GM19043 (cell line): ENCODE measurements at regions not wholly inside any gene's neighbourhood (a gene's known extent, or its start where the extent isn't known, plus 50 kb on each side); places are given as distances from the start of the nearest gene placed in this dataset.

Source experiments
- ATAC-seq: cut with Tn5 transposase; IDR thresholded peaks from one replicate; pipeline ENCODE4 v1.9.1; 2021; ENCODE audit warnings: low read depth; ENCODE audit not compliant: unreplicated experiment

DNA sequence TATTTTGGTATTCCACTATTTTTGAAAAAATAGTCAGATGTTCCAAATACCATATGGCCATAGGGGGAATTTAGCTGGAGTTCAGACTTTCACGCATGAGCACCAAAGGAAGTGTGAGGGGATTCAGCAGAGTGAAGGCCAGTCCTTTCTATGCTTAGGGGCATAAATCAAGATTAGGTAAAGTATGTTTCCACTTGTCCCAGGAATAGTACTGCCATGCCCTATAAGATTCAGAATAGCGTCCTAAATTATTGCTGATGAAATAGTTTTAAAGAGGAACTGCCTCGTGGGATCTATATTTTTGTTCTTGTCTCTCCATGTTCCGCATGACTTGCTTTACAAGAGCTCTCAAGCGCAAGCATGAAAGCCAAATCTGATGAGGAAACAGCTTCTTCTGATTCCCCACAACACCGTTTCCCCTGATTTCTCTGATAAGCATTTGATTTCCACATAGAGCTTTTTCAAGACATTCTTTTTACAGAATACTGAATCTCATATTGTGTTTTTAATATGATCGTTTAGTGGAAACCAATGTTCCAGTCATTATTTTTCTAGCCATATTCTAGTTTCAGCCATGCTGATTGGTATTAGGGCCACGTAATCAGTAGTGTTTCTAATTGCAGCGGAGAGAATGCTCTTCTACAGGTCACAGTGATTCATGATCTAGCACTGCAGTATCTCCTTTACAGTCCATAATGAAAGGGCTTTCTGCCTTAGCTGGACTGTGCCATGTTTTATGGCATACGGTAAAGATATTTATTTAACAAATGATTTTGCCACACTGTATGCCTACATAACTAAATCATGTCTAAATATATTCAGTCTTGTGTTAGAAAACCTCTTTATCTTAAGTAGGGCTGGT lies 492.3 kb downstream of the CENPC start:
- ATAC-seq: no peak

DNA sequence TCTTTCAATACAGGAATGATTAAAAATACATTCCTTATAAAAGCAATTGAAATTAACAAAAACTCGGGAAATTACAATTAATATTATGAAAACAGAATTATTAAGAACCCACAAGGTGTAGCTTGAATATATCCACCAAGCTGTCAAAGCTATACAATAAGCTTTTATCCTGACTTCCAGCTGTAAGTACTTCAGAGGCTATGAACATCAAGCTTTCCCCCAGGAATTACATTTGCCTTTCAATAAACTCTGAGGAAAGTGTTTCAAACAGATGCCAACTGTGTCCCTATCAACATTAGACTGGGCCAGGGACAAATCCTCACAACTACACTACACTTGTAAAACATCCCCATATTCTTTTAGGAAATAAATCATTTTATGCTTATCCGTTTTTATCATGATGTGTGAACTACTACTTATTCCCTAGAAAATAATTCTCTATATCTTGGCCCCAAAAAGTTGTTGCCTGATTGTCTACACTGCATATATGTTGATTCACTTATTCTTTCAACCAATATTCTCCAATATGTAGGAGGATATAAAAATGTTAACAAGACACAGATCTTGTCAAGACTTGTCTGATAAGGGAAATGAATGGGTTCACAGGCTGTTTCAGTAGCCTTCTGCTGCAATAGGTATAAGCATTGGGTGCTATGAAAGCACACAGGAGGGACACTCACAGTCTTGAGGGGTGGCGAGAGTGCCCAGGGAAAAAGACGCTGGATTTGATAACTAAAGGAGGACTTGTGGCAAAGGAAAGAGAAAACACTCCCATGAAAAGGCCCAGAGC lies 494.1 kb downstream of the CENPC start:
- no peak for ATAC-seq

DNA sequence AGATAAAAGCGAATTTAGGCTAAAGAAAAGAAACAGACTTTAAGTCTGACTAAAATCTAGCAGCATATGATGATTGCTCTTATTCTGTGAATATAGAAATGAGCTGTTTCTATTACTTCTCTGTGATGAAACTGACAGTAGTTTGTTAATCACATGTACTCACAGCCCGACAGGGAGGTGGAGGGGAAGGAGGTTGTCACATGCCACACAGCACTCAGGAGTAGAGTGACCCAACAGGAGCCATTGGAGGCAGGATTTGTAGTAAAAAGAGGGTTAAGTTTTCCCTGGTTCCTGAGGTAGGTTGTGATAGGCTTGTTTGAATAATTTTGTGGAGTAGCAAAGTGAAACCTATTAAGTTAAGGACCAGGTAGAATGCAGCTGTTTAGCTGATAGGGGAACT lies 495.9 kb downstream of the CENPC start:
- no peak for ATAC-seq

DNA sequence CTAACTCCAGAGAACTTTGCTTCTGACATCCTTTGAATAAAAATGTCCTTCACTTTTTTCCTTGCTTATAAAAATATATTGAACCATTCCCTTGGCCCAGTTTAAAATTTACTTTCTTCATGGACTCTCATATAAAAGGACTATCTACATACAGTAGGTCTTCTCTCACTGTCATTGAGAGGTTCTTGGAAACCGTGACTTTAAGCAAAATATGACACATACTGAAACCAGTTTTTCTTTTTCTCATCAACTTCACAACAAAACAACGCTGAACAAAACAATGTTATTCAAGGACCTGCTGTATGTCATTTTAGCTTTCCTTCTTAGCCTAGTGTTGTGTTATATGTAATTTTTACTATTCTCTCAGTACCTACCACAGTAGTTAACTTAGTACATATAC lies 496.8 kb downstream of the CENPC start:
- no peak for ATAC-seq

DNA sequence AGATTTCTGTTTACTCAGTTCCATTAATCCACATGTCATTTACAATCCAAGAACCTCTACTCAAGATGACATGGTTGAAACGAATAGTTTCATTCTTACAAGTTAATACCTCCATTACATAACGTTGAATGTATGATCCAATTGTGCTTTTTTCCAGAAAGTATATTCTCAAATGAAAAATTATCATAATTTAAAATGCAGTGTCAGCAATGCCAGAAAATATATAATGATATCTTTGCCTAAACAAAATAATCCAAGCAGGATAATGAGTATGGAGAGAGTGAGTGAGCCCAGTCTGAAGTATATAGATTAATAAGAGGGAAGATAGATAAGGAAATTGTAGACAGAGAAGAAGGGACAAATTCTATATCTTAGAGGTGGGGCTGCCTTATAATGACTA lies 505.0 kb downstream of the CENPC start:
- ATAC-seq: no peak

DNA sequence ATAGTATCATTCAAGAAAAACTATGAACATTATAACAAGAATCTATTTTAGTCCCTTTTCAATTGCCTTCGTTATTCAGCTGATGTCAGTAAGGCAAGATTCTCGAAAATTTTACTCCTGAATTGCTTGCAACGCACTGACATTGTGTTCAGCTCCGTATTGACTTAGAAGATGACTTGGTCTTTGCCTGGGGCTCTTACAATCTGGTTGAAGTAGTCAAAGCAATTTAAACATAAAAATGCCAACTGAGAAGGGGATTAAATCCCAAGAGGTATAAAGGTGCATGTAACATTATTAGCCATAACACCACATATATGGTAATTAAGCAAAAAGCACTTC lies 507.1 kb downstream of the CENPC start:
- ATAC-seq: no peak

DNA sequence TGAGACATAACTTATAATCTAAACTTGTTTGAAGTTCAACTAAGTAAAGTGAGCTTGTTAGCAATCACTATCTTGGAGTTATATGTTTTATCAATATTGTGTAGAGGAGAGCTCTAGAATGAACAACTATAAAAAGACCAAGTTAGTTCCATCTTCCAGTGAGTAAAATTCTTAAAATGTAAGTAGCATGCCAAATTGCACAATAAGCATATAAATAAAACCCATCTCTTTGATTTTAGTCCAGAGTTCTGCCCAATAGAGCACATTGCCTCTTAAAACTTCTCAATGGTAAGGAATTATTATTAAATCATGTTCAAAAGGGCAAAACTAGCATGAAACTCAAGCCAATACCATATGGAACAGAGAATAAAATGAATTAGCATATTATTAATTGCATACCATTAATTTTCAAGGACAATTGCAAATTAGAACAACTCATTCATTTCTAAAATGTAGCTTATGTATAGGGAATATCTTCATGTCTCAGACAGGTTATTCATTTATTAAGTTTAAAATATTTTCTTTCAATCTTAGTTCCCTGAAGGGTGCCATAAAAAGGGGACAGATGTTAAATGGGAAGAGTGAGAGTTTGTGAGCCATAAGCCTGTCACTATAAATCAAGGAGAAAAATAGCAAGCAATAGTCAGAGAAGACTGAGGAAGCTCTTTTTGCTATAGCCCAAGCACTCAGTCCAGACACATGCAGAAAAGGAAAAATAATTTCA lies 507.6 kb downstream of the CENPC start:
- ATAC-seq: no peak

DNA sequence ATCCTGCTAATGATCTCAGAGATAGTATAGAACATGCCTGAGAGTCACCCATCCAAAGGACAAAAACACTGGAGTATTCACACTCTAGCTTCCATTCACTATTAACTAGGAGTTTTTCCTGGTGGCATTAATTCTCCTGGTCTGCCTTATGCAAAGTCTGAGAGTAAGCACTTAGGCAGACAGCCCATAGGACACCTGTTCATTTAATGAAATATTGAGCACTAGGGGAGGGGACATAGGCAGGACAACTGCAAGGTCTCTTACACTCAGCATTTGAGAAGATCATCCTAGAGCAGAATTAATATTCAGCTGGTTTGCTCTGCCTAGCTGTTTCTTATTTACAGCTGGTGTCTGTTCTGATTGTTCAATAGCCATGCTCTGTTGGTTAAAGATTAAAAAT lies 508.5 kb downstream of the CENPC start:
- no peak for ATAC-seq

DNA sequence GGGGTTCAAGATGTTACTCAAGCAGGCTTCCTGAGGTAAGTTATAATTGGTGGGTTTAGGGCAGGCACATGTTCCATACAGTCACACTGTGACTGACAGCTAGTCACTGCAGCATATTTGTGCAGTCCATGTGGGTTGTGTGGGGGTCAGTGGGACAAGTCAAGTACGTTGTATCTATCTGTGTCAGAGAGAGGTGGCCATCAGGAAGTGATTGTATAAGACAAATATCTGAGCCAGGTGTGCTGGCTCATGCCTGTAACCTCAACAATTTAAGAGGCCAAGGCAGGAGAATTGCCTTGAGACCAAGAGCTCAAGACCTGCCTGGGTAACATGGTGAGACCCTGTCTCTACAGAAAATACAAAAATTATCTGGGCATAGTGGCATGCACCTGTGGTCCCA lies 509.3 kb downstream of the CENPC start:
- ATAC-seq: no peak

DNA sequence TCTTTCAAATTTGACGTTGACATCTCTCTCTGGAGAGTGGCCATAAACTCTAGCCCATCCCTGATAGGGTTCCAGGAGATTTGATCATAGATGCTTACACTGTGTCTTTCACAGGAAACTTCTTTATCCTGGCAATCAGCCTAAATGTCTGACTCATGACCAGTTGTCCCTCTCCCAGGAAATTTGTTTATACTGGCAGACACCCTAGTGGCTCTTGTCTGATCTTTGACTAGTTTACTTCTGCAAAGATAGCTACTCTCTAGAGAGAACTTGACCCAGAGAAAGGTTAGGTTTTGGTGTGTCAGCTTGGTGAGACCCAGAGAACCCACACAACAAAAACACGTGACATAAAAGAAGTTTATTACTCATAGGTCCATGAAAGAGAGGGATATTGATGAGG lies 509.8 kb downstream of the CENPC start:
- no peak for ATAC-seq

DNA sequence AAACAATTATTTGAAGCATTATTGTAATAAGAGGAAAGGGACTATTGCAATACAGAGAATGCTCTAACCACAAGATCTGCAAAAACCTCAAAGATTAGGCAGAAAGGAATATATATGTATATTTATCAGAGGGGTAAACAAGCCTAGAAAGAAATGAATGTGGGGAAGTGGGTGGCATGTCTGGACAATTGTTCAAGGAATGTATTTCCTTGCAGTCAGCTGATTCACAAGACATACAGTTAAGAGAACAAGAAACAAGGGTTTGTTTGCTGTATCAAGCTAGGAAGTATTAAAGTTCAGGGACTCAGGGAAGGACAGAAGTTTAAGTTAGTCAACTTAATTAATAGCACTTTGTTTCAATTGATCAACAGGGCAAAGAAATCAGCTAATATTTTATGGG lies 514.7 kb downstream of the CENPC start:
- no peak for ATAC-seq

DNA sequence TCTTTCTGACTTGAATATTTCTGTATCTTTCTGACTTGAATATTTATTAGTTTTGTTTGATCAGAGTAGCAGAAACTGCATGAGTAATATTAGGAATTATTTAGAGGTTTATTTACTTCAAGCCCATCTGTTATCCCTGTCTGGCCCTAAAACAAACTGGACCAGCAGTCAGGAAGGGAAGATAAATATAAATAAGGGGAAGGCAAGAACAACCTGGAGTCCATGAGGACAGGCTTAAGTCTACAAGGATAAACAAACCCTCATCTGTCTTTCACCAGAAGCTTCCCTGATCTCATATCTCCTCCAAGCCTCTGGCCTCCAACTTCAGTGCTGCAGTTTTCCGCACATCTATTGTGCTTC lies 524.9 kb downstream of the CENPC start:
- ATAC-seq: no peak

DNA sequence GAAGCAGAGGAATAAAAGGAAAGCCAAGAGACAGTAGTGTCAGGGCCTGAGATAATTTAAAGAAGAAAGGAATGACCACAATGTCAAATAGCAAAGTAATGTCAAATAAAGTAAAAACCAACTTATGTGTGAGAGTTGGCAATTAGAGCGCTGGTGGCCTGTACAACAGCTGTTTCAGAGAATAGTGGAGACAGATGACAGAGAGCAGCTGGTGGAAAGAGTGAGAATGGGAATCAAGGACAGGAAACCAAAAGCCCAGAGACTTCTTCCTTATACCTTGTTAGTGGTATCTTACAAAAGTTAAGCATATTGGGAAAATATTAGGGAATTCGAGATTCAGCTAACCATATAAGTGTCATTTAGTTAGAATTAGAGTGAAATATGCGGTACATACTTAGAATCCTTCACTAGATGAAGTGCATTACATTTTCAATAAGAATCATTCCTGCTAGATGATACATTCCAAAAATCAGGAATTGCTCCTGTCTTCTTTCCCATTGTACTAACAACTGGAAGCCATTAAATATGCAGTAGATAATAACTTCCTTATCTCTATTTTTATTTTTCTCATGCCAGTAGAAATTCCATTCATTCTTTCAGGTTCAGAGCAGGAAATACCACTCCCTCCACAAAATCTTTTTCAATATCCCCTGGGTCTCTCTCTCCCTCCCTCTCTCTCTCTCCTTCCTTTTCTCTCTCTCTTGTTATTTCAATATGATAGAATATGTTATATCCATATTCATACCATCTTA lies 525.4 kb downstream of the CENPC start:
- ATAC-seq: no peak

DNA sequence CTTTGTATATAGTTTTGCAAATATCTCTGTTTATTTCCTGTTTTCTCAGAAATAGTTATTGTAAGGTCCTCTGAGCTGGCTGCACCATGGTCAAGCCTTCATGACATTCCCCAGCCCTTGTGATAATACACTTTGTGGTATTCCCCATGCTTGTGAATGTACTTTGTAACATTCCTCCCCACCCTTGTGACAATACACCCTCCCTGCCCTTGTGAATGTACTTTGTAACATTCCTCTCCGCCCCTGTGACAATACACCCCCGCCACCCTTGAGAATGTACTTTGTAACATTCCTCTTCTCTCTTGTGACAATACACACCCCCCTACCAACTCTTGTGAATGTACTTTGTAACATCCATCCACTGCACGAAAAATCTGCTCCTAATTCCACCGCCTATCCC lies 530.7 kb downstream of the CENPC start:
- ATAC-seq: no peak

DNA sequence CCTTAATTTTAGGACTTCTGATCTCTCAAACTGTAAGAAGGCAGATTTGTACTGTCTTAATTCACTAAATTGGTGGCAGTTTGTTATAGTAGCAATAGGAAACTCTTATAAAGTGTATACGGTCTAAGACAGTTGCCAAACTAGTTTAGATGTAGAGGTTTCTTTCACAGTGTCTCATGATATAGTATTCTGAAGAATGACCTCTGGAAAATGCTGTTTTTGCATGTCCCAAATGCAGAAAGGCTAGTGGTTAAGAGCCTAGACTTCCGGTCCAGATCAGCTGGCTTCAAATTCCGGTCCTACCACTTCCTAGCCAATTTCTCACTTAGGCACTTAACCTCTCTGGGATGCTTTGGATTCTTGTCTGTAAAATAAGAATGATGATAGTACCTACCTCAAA lies 538.5 kb downstream of the CENPC start:
- no peak for ATAC-seq

DNA sequence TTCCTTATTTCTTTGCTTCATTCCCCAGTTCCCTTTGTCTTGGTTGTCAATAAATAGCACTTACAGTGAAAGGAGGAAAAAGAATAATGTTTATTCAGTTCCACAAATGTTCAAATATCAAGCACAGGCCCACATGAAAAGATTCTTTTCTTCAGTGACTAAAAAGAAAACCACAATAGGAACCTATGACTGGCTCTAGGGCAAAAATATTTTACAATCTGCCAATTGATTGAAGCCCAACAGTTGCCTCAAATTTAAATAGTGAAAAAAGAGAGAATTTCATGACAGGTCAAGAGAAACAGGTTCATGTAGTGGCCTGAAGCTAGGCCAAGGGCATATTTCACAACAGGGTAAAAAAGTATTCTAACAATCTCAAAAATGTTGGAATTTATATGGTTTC lies 553.8 kb downstream of the CENPC start:
- no peak for ATAC-seq

DNA sequence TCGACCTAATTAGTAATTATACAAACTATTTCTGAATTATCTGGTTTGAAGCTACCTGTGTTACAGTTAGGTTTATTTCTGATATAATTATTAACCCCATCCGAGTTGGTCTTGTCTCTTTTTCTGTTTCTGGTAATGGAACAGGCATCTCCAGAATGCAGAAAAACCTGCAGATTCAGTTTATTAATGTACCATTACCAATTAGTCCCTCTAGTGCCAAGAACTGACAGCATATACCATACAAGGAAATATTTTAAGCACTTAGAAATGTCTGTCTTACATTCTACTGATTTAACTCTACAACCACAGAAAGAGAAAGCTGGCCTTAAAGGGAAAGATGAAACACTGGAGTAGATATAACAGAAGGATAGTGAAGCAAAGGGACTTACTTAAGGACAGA lies 570.6 kb downstream of the CENPC start:
- no peak for ATAC-seq

DNA sequence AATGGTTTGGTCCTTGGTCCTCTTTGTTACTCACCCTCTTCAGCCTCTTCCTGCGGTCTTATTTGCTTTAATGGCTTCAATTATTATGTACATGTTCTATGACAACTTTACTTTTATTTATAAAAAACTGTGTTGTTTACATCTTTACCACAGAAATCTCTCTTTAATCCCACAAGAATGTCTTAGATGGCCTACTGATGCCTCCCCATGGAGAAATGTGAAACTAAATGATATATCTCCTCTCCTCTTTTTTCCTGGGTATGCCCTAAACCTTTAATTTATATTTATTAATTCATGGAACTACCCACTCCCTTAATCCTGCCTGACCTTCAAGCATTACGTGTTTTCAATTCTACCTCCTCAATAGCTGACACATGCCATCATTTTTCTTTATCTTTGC lies 573.2 kb downstream of the CENPC start:
- ATAC-seq: no peak

DNA sequence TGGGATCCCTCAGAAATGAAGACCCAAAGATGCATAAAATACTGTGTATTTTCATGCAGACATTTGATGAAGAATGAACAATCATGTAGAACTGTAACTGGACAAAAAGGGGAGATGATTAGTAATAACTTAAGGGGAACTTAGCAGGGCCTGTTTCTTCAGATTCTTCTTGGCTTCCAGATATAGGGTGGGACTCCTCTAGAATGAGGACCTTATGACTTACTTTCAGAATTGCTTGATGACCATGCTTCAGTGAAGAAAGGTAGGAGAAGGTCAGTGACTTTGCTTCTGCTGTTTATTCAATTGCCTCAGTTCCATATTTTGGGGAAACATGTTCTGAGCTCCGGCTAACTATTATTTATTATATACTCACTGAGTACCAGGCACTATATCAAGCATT lies 580.8 kb downstream of the CENPC start:
- ATAC-seq: no peak

DNA sequence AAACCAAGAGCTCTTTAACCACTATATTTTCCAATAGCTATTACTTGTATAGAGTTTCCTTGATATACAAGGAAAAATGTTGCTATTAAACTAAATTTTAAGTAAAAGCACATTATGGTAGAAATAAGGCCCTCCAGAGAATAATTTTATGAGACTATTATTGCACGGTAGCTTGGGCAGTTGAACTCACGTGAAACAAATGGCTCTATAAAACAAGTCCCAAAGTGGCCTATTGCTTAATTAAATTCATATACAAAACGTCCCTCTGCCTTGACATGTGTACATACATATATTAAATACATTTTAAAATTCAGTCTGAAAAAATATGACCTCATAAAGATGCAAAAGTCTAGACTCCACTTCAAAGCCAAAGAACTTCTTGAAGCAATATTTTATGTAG lies 582.2 kb downstream of the CENPC start:
- no peak for ATAC-seq

DNA sequence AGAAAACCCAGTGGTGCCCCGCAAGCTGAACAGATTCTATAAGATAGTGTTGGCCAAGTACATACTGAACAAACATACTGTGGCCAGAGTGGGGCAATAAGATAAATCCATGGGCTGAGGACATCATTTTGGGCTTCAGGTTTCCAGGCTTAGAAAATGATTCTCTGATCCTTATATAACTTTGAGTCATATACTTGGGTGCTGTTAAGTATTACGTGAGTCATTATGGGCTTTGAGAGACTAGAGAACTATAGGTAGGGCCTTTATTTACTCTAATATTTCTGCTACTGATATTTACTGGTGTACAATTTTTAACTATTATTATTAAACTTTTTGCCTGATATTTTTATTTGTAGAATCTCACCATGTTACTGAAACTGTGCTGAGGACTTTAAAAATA lies 586.1 kb downstream of the CENPC start:
- ATAC-seq: no peak
